HL-60 (cell line): ENCODE measurements at regions not wholly inside any gene's neighbourhood (a gene's known extent, or its start where the extent isn't known, plus 50 kb on each side); places are given as distances from the start of the nearest gene placed in this dataset.

Experiments
- CTCF ChIP-seq: IDR thresholded peaks from one replicate; pipeline ENCODE4 v1.5.1; 2011; ENCODE audit warnings: low read length, control low read depth, inconsistent platforms; ENCODE audit not compliant: insufficient read depth
- POLR2AphosphoS5 ChIP-seq: IDR thresholded peaks from 2 replicates; pipeline ENCODE4 v1.6.1; 2012; ENCODE audit warnings: low read depth
- REST ChIP-seq: IDR thresholded peaks from 2 replicates; pipeline ENCODE4 v1.6.1; 2012; ENCODE audit warnings: low read depth; ENCODE audit not compliant: insufficient replicate concordance

DNA sequence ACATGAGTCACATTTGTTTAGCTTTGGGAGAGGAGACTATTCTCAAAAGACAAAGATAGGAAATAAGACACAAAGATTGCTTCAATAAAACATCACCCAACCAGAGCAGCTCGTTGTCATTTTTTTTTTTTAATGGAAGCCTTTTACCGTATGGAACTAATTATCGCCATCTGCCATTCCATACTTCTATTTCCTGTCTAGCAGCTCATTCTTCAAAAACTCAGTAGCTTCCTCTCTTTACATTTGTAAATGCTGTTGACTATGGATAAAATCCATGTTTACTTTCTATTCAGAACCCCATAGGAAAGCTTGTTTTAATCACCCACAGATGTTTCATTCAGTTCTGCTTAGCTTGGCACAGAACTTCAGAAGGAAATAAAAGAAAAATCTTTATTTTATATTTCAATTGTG is 110.0 kb upstream of the PSMD7 start:
- TF ChIP-seq CTCF (no peak), POLR2AphosphoS5 (no peak), REST (no peak)
